NOMO-1 treated with DMSO at 0.1 percent for 48 hours (cell line): ENCODE measurements at regions not wholly inside any gene's neighbourhood (a gene's known extent, or its start where the extent isn't known, plus 50 kb on each side); places are given as distances from the start of the nearest gene placed in this dataset.
"Not testable (repeated sequence)": the region's sequence is repeated elsewhere in the genome, so short reads cannot be mapped to it uniquely, and the experiment has no call there.

Source experiments
- DNase-seq: peaks from one replicate; lab custom pipeline; 2025; ENCODE audit not compliant: unreplicated experiment; lab: John Stamatoyannopoulos, UW

DNA sequence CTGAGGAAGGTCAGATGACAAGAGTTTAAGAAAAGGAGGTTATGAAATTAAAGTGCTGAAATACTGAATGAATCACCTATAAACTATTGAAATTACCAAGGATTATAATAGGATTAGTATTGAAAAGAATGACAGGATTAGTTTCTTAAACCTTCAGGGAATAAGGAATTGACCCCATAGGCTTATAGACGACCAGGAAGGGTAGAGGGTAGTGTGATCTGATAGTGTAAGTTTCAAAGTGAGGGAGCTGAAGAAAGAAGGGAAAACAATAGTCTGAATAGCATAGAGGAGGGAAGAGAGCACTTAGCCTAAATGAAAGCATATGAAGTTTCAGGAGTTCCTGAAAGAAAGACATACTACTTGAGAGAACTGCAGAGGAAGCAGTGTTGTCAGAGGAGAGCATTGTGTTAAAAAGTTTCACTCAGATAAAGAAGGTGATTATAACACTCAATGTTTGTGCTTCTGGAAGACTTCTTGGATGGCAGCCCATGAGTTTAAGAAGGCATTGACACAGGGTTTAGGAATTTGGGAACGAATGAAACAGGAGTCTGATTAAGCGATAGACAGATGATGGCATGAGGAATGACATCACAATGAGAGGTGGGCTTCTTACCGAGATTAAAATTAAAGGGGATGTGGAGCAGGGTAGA is 557.9 kb upstream of the GRAMD2B start:
- no peak for DNase-seq

GRCh38 chr5:125868036-125868435 is 555.2 kb upstream of the GRAMD2B start:
- no peak for DNase-seq

DNA sequence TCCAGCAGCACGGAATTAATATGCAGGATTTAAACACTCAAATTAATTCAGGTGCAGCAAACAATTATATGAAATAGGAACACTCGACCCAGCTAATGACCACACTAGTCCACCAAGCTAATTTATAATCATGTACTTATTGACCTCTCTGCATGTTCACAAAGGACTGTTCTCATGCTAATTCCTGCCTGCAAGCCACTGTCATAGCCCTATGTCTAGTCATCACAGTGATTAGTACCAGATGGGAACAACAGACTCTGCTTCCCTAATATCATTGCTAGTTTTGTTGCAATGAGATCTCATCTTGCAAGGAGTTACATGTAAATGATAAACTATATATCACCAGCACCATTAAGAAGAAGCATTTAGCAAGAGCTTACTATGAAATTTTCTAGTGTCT is 553.0 kb upstream of the GRAMD2B start:
- no peak for DNase-seq

GRCh38 chr5:125874057-125874456 is 549.2 kb upstream of the GRAMD2B start:
- DNase-seq, result no peak

- DNase-seq, result no peak
These were observed 548.5 kb upstream of the GRAMD2B start for GRCh38 chr5:125874717-125875116.

- peak; percentile 23 for DNase-seq
These were observed 546.0 kb upstream of the GRAMD2B start for GRCh38 chr5:125877248-125877647.

- DNase-seq, result no peak
These were observed 541.1 kb upstream of the GRAMD2B start for GRCh38 chr5:125882061-125882460.

DNA sequence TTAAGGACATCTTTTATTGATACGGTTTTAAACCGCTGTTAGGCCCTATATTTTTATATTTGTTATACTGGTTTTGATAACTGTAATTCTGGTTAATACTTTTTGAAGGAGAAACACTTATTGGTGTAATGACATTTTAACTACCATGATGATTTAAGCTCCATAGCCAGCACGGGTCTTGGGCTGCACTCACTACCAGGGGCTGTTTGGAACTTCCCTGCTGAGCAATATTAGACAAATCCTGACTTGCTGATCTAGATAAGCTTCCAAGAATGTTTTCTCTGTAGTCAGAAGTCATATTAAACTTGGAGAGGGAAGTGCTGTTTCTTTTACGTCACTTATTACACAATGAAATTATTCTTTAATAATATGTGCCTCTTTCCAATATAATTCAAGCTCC is 540.0 kb upstream of the GRAMD2B start:
- no peak for DNase-seq

DNA sequence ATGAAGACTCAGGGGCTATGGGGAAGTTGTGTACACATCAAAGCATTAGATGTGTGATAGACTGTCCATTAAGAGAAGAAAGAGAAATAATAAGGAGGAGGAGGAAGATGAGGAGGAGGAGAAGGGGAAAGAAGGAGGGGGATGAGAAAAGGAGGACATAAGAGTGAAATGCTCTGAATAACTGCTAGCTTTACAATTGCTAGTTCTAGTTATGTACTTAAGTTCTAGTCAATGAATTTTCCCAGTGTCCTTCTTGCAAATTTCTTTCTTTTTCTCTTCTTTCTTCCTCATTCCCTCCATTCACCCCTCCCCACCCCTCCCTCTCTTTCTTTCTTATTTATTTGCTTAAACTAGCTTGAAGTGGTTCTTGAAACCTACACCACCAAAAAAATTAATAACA is 534.9 kb upstream of the GRAMD2B start:
- DNase-seq, result no peak

DNA sequence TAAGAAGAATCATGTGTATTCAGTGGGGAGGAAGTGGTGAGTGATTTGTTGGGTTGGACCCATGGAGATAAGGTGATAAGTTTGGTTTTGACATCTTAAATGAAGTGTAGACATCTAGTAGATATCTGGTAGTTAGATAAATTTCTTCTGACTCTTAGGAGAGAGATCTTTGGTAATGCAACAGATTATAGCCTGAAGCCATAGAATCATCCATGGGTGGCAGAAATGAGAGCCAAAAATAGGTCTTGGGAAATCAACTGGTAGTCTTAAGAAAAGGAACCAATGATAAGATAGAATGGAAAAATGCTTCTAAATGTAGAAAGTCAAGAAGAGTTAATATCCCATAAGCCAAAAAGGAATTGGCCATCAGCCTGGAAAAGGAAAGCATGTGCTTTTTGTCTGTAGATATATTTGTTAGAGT is 532.7 kb upstream of the GRAMD2B start:
- DNase-seq, result no peak

- DNase-seq, result no peak
These were observed 532.0 kb upstream of the GRAMD2B start for GRCh38 chr5:125891061-125891725.

- no peak for DNase-seq
These were observed 528.8 kb upstream of the GRAMD2B start for GRCh38 chr5:125894383-125894782.

GRCh38 chr5:125896368-125896767 is 526.8 kb upstream of the GRAMD2B start:
- no peak for DNase-seq

- no peak for DNase-seq
These were observed 526.1 kb upstream of the GRAMD2B start for GRCh38 chr5:125897089-125897488.

DNA sequence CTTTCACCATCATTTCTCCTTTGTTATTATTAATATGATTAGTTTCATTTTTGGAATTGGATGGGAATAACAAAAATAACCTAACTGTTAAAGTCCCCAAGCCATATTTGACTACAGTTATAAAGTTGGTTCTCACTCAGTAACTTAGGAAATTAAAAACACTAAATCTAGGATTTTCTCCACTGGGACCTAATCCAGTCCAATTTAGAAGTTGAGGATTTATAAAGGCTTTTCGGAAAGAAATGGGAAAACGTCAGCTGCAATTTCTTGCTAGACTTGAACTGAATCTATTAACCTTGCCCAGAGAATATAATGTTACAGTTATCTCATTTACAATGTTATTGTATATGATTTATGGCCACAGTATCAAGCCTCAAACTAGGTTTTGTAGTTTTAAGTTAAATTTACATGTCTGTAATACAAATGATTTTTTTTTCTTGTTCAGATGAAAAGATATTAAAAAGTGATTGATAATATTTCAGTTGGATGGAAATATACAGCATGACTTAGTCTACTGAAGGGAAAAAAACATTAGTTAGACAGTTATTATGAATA is 524.3 kb upstream of the GRAMD2B start:
- no peak for DNase-seq

DNA sequence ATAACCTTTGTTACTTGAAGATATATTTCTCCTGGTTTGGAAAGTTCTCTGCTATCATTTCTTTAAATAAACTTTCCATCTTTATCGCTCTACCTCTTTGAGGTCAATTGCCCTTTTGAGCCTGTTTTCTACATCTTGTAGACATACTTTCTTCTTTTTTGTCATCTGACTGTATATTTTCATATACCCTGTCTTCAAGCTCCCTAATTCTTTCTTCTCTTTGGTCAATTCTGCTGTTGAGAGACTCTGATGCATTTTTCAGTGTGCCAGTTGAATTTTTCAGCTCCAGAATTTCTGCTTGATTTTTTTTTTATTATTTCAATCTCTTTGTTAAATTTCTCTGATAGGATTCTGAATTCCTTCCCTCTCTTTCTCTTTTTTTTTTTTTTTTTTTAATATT is 511.2 kb upstream of the GRAMD2B start:
- no peak for DNase-seq

GRCh38 chr5:125913200-125913599 is 510.0 kb upstream of the GRAMD2B start:
- no peak for DNase-seq

DNA sequence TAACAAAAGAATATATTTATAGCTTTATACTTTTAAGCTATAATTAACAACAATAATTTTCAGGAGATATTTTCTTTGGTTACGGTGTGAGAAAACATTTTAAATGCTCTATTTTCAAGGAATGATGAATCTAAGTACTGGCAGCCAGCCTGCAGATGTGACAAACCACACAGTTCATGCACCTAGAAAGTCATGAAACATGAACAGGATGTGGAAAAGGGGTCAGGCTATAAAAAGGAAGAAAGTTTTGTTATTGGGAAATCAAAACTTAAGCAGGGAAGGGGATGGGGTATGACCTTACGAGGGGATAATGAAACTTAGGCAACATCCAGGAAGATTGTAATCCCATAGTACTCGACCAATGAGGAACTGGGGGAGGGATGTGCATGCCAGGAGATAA is 508.7 kb upstream of the GRAMD2B start:
- no peak for DNase-seq

- not testable (repeated sequence) for DNase-seq
These were observed 499.3 kb upstream of the GRAMD2B start for GRCh38 chr5:125923958-125924357.

DNA sequence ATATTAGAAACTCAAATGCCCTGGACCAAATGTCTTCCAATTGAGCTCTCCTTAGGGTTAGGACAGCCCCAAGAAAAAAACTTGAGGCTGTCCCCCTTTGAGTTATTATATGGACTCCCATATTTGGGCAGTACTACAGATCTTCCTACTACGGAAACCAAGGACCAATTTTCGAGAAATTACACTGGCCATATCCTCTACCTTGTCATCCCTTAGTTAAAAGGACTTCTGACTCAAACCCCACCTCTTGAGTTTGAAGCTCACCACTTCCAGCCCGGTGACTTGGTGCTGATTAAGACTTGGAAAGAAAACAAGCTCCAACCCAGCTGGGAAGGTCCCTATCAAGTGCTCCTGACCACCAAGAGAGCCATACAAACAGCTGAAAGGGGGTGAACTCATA is 497.0 kb upstream of the GRAMD2B start:
- DNase-seq, result no peak

DNA sequence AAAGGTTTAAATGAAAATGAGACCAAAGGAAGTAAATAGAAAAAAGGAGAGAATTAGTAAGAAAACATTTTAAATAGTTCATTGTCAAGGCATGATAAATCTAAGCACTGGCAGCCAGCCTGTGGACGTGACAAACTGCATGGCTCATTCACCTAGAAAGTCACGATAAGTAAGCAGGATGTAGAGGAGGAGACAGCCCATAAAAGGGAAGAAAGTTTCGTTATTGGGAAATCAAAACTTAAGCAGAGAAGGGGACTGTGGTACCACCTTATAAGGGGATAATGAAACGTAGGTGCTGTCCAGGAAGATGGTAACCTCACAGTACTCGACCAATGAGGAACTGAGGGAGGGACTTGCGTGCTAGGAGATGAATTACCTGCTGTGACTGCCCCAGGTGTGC is 494.5 kb upstream of the GRAMD2B start:
- DNase-seq, result no peak

- no peak for DNase-seq
These were observed 473.1 kb upstream of the GRAMD2B start for GRCh38 chr5:125950012-125950615.
